ENCODE measurements at regions not wholly inside any gene's neighbourhood (a gene's known extent, or its start where the extent isn't known, plus 50 kb on each side); places are given as distances from the start of the nearest gene placed in this dataset.

- Histone ChIP-seq H3K36me3 (no peaks in the 10 kb centered on the region), H3K9me3 (no peaks in the 10 kb centered on the region), H3K27me3 (no peaks in the 10 kb centered on the region), H3K4me1 (no peaks in the 10 kb centered on the region), H3K4me3 (no peak overlapping the region), H3K27ac (no peak overlapping the region)
- intact Hi-C loops (cut with DNase I; ENCODE audit: low total_unique reads), result no loop called here
- no peak for DNase-seq (ENCODE audit: low spot score in 2 of 2)
- TF ChIP-seq POLR2AphosphoS5 (IDR thresholded peaks at IDR 0.05) (no peak), CTCF (IDR thresholded peaks at IDR 0.05) (no peak), POLR2A (IDR thresholded peaks at IDR 0.05) (no peak)
Observed at GRCh38 chr5:10036136-10036815, 213.4 kb downstream of the ATPSCKMT start.

DNA sequence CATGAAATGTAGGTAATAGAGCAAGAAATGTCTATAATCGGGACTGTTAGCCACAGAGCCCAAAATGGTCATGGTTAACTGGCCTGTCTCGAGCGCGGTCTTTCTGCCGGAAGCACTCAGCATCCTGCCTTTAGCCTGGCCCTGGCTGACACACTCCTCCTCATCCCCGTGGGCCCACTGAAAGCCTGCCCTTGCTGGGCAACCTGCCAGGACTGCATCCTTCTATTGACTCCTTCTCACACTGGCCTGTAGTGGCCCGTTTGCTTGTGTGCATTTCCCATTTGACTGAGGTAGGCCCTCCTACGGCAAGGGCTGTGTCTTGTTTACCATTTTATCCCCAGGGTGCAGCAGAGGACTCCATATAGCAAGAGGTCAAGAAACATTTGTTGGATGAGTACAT lies 215.7 kb downstream of the ATPSCKMT start:
- Histone ChIP-seq H3K27me3 (no peaks in the 10 kb centered on the region), H3K27ac (no peak overlapping the region), H3K9me3 (peaks cover 3 to 8% of the 10 kb centered on the region in 2 donors), H3K4me3 (no peak overlapping the region), H3K36me3 (no peaks in the 10 kb centered on the region), H3K4me1 (no peaks in the 10 kb centered on the region)
- TF ChIP-seq CTCF (IDR thresholded peaks at IDR 0.05) (no peak), POLR2A (IDR thresholded peaks at IDR 0.05) (no peak), POLR2AphosphoS5 (IDR thresholded peaks at IDR 0.05) (no peak)
- DNase-seq (ENCODE audit: low spot score in 2 of 2), result no peak
- intact Hi-C loops (cut with DNase I; ENCODE audit: low total_unique reads), result no loop called here

GRCh38 chr5:10031817-10032216 lies 217.9 kb downstream of the ATPSCKMT start:
- TF ChIP-seq CTCF (IDR thresholded peaks at IDR 0.05), result no peak
- TF ChIP-seq POLR2A (IDR thresholded peaks at IDR 0.05), result no peak
- no peak for TF ChIP-seq POLR2AphosphoS5 (IDR thresholded peaks at IDR 0.05)
- H3K4me1 ChIP-seq, result no peaks in the 10 kb centered on the region
- no peak overlapping the region for H3K4me3 ChIP-seq
- H3K27ac ChIP-seq, result no peak overlapping the region
- no peaks in the 10 kb centered on the region for H3K36me3 ChIP-seq
- no peak for DNase-seq (ENCODE audit: low spot score in 2 of 2)
- intact Hi-C loops (cut with DNase I; ENCODE audit: low total_unique reads), result no loop called here
- H3K27me3 ChIP-seq, result no peaks in the 10 kb centered on the region
- peaks cover 3 to 27% of the 10 kb centered on the region in 2 donors for H3K9me3 ChIP-seq

- intact Hi-C loops (cut with DNase I; ENCODE audit: low total_unique reads), result no loop called here
- Histone ChIP-seq H3K9me3 (peaks cover 3 to 34% of the 10 kb centered on the region in 2 donors), H3K4me3 (no peak overlapping the region), H3K36me3 (no peaks in the 10 kb centered on the region), H3K27ac (no peak overlapping the region), H3K4me1 (no peaks in the 10 kb centered on the region), H3K27me3 (no peaks in the 10 kb centered on the region)
- no peak for TF ChIP-seq POLR2A (IDR thresholded peaks at IDR 0.05)
- TF ChIP-seq POLR2AphosphoS5 (IDR thresholded peaks at IDR 0.05), result no peak
- no peak for TF ChIP-seq CTCF (IDR thresholded peaks at IDR 0.05)
- no peak for DNase-seq (ENCODE audit: low spot score in 2 of 2)
Observed at GRCh38 chr5:10030219-10030831, 219.4 kb downstream of the ATPSCKMT start.

GRCh38 chr5:10023494-10023893 lies 226.2 kb downstream of the ATPSCKMT start:
- TF ChIP-seq POLR2AphosphoS5 (IDR thresholded peaks at IDR 0.05) (no peak), POLR2A (IDR thresholded peaks at IDR 0.05) (no peak), CTCF (IDR thresholded peaks at IDR 0.05) (no peak)
- intact Hi-C loops (cut with DNase I; ENCODE audit: low total_unique reads), result no loop called here
- H3K9me3 ChIP-seq, result peaks cover 0 to 38% of the 10 kb centered on the region in 2 donors
- no peak overlapping the region for H3K4me3 ChIP-seq
- no peak overlapping the region for H3K27ac ChIP-seq
- no peak for DNase-seq (ENCODE audit: low spot score in 2 of 2)
- no peaks in the 10 kb centered on the region for H3K36me3 ChIP-seq
- H3K27me3 ChIP-seq, result no peaks in the 10 kb centered on the region
- H3K4me1 ChIP-seq, result no peaks in the 10 kb centered on the region
